ENCODE measurements at regions not wholly inside any gene's neighbourhood (a gene's known extent, or its start where the extent isn't known, plus 50 kb on each side); places are given as distances from the start of the nearest gene placed in this dataset.
A peak's percentile ranks its signal among the peaks of the same experiment; 100 is the strongest.

- DNase-seq (ENCODE audit: low spot score), result no peak
Measured at GRCh38 chr7:41175435-41175834, 527.5 kb downstream of the INHBA start.

- no peak for DNase-seq (ENCODE audit: low spot score)
Measured at GRCh38 chr7:41174521-41174920, 528.4 kb downstream of the INHBA start.

GRCh38 chr7:41170466-41170865 lies 532.4 kb downstream of the INHBA start:
- no peak for DNase-seq (ENCODE audit: low spot score)

- no peak for DNase-seq (ENCODE audit: low spot score)
Measured at GRCh38 chr7:41169317-41169716, 533.6 kb downstream of the INHBA start.

- DNase-seq (ENCODE audit: low spot score), result no peak
Measured at GRCh38 chr7:41167836-41168235, 535.1 kb downstream of the INHBA start.

GRCh38 chr7:41164440-41164839 lies 538.5 kb downstream of the INHBA start:
- no peak for DNase-seq (ENCODE audit: low spot score)

GRCh38 chr7:41163991-41164390 lies 538.9 kb downstream of the INHBA start:
- no peak for DNase-seq (ENCODE audit: low spot score)

- DNase-seq (ENCODE audit: low spot score), result no peak
Measured at GRCh38 chr7:41162612-41163011, 540.3 kb downstream of the INHBA start.

- DNase-seq (ENCODE audit: low spot score), result no peak
Measured at GRCh38 chr7:41161041-41161587, 541.8 kb downstream of the INHBA start.

- no peak for DNase-seq (ENCODE audit: low spot score)
Measured at GRCh38 chr7:41156268-41156667, 546.6 kb downstream of the INHBA start.

- DNase-seq (ENCODE audit: low spot score), result no peak
Measured at GRCh38 chr7:41153268-41153667, 549.6 kb downstream of the INHBA start.

GRCh38 chr7:41152179-41152678 lies 550.7 kb downstream of the INHBA start:
- no peak for DNase-seq (ENCODE audit: low spot score)

- no peak for DNase-seq (ENCODE audit: low spot score)
Measured at GRCh38 chr7:41149576-41149975, 553.3 kb downstream of the INHBA start.

GRCh38 chr7:41148521-41148951 lies 554.4 kb downstream of the INHBA start:
- DNase-seq (ENCODE audit: low spot score), result peak; percentile 44

GRCh38 chr7:41147606-41148485 lies 555.0 kb downstream of the INHBA start:
- no peak for DNase-seq (ENCODE audit: low spot score)

- no peak for DNase-seq (ENCODE audit: low spot score)
Measured at GRCh38 chr7:41146429-41146828, 556.5 kb downstream of the INHBA start.

- DNase-seq (ENCODE audit: low spot score), result no peak
Measured at GRCh38 chr7:41145656-41146055, 557.2 kb downstream of the INHBA start.

GRCh38 chr7:41142904-41143473 lies 559.9 kb downstream of the INHBA start:
- no peak for DNase-seq (ENCODE audit: low spot score)

GRCh38 chr7:41139789-41140188 lies 563.1 kb downstream of the INHBA start:
- DNase-seq (ENCODE audit: low spot score), result no peak

GRCh38 chr7:41136551-41136950 lies 566.3 kb downstream of the INHBA start:
- no peak for DNase-seq (ENCODE audit: low spot score)

GRCh38 chr7:41135511-41135910 lies 567.4 kb downstream of the INHBA start:
- no peak for DNase-seq (ENCODE audit: low spot score)

- peak; percentile 40 for DNase-seq (ENCODE audit: low spot score)
Measured at GRCh38 chr7:41134300-41135255, 568.3 kb downstream of the INHBA start.

Measured in hepatic stellate cell (primary cell).